ENCODE measurements at regions not wholly inside any gene's neighbourhood (a gene's known extent, or its start where the extent isn't known, plus 50 kb on each side); places are given as distances from the start of the nearest gene placed in this dataset.

- DNase-seq (ENCODE audit: low read depth) = no peak
These were observed 100.7 kb upstream of the MAP1LC3B2 start for GRCh38 chr12:116458492-116458891.

GRCh38 chr12:116459011-116459875 is 99.9 kb upstream of the MAP1LC3B2 start:
- no peak for DNase-seq (ENCODE audit: low read depth)

GRCh38 chr12:116459916-116460663 is 99.1 kb upstream of the MAP1LC3B2 start:
- no peak for DNase-seq (ENCODE audit: low read depth)

DNA sequence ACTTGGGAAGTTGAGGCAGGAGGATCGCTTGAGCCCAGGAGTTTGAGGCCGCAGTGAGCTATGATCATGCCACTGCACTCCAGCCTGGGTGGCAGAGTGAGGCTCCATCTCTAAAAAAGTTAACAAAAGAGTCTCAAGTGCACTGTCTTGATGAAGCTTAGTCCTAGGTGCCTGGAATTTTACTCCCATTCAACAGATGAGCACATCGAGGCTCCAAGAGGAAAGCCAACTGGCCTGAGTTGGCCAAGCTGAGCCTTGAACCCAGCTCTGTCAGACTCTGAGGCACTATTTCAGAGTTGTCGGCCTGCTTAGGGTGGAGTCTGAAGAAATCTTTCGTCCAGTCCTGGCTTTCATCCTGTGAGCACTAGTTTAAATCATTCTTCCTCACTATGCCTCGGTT is 98.1 kb upstream of the MAP1LC3B2 start:
- no peak for DNase-seq (ENCODE audit: low read depth)

- DNase-seq (ENCODE audit: low read depth) = no peak
These were observed 95.8 kb upstream of the MAP1LC3B2 start for GRCh38 chr12:116463366-116463765.

DNA sequence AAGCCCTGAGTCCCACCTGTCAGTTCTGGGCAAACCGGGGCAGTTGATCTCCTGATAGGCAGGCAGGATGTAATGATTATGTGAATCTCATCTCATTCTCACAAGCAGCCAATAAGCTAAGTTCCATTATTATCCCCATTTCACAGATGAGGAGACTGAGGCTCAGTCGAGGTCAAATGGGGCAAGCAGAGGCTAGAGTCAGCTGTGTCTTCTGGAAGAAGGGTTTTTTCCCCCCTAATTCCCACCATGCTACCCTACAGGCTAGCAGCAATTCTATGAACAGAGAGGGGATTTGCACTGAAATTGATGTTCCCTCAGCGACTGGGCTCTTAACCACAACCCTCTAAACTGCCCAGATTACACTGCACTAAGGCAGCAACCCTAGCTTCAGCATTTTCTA is 93.8 kb upstream of the MAP1LC3B2 start:
- DNase-seq (ENCODE audit: low read depth) = no peak

DNA sequence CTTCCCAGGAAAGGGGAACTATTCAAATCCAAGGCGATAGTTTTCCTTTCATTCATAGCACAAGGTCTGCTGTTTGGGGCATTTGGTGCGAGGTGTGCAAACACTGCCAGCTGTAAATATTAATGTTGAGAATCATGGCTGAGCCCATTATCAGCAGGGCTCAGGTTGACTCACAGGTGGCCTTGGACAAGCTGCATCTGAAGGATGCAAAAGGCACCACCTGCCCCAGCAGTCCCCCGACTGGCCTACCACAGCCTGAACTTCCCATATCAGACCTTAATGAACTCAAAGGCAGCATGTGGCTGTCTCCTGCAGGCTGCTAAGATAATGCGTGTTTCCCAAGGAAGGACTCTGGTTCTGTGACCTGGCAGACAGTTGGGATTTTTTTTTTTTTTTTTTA is 93.3 kb upstream of the MAP1LC3B2 start:
- DNase-seq (ENCODE audit: low read depth) = no peak

GRCh38 chr12:116466536-116466935 is 92.6 kb upstream of the MAP1LC3B2 start:
- no peak for DNase-seq (ENCODE audit: low read depth)

DNA sequence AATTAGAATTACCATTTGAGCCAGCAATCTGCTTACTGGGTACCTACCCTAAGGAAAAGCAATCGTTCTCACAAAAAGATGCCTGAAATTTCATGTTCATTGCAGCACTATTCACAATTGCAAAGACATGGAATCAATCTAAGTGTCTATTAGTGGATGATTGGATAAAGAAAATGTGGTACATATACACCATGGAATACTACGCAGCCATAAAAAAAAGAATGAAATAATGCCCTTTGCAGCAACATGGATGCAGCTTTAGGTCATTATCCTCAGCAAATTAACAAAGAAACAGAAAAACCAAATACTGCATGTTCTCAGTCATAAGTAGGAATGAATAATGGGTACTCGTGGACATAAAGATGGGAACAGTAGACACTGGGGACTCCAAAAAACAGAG is 89.8 kb upstream of the MAP1LC3B2 start:
- DNase-seq (ENCODE audit: low read depth) = no peak

GRCh38 chr12:116471544-116471943 is 87.6 kb upstream of the MAP1LC3B2 start:
- DNase-seq (ENCODE audit: low read depth) = no peak

DNA sequence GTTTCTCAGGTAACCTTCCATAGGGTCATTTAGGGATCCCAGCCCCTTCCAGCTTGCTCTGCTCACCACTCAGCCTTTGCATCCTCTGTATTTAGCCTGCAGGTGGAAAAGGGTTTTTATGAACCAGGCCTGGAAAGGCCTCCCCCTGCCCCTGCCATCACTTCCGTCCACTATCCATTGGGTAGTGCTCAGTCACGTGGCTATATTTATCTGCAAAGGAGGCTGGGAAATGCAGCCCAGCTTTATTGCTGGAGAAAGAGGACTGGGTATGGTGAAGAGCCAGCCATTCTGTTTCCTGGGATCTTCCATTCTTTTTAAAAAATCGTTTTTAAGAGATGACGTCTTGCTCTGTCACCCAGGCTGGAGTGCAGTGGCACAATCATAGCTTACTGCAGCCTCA is 87.0 kb upstream of the MAP1LC3B2 start:
- DNase-seq (ENCODE audit: low read depth) = no peak

DNA sequence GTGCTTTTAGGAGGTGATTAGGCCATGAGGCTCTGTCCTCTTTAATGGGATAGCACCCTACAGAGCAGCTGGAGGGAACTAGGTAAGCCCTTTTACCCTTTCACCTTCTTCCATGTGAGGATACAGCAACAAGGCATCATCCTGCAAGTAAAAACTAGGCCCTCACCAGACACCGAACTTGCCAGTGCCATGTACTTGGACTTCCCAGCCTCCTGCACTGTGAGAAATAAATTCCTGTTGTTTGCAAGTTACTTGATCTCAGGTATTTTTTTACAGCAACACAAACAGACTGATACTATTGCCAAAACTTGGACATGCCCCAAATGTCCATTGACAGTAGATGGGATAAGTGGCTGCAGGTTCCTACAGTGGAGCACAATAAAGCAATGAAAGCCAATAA is 85.8 kb upstream of the MAP1LC3B2 start:
- DNase-seq (ENCODE audit: low read depth) = no peak

GRCh38 chr12:116474331-116474730 is 84.8 kb upstream of the MAP1LC3B2 start:
- no peak for DNase-seq (ENCODE audit: low read depth)

- DNase-seq (ENCODE audit: low read depth) = no peak
These were observed 84.3 kb upstream of the MAP1LC3B2 start for GRCh38 chr12:116474899-116475298.

DNA sequence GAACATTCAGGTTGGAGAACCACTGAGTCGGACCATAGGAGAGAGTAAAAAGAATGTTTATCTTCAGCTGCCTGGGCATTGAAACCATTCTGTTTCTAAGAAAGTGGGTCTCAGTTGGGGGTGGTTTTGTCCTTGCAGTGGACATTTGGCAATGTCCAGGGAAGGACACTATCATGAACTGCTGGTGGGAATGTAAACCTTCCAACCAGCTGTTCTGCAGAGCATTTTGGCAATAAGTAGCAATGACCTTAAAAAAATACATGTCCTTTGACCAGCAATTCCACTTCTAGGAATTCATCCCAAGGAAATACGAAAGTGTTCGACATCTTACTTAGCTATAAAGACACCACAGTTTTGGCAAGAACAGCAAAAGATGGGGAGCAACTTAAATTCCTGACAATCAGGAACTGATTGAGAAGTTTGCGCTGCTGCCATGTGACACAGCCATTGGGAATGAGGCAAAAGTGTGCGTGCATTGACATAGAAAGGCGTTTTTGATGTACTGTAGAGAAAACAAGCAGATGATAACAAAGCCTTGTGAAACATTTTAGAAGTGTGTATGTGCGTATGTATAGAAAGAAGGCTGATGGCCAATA is 82.9 kb upstream of the MAP1LC3B2 start:
- no peak for DNase-seq (ENCODE audit: low read depth)

GRCh38 chr12:116478243-116478773 is 80.9 kb upstream of the MAP1LC3B2 start:
- no peak for DNase-seq (ENCODE audit: low read depth)

DNA sequence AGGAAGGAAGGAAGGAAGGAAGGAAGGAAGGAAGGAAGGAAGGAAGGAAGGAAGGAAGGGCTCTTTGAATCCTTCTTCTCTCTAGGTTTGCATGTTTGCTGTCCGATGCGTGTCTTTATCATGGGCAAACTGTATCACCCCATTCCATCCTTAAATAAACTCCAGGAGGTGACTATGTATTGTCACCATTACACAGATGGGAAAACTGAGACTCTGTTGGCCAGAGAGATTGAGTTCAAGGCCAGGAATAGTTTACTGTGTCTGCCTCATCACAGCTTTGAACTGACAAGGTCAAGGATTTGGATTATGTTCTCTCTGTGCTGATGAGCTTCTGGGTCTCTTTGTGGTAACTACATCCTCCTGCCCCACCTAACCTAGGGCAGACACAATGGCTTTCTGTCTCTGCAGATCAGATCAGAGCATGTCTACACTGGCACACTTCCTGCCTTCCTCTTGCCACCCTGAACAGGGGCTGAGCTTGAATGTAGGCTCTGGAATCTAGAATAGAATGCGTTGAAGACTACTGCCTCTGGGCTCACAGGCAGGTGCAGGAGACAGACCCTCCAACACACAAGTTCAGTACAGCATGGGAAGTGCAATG is 78.9 kb upstream of the MAP1LC3B2 start:
- DNase-seq (ENCODE audit: low read depth) = no peak

- no peak for DNase-seq (ENCODE audit: low read depth)
These were observed 77.5 kb upstream of the MAP1LC3B2 start for GRCh38 chr12:116481726-116482125.

- DNase-seq (ENCODE audit: low read depth) = no peak
These were observed 77.0 kb upstream of the MAP1LC3B2 start for GRCh38 chr12:116482179-116482578.

GRCh38 chr12:116482859-116483258 is 76.3 kb upstream of the MAP1LC3B2 start:
- DNase-seq (ENCODE audit: low read depth) = no peak

DNA sequence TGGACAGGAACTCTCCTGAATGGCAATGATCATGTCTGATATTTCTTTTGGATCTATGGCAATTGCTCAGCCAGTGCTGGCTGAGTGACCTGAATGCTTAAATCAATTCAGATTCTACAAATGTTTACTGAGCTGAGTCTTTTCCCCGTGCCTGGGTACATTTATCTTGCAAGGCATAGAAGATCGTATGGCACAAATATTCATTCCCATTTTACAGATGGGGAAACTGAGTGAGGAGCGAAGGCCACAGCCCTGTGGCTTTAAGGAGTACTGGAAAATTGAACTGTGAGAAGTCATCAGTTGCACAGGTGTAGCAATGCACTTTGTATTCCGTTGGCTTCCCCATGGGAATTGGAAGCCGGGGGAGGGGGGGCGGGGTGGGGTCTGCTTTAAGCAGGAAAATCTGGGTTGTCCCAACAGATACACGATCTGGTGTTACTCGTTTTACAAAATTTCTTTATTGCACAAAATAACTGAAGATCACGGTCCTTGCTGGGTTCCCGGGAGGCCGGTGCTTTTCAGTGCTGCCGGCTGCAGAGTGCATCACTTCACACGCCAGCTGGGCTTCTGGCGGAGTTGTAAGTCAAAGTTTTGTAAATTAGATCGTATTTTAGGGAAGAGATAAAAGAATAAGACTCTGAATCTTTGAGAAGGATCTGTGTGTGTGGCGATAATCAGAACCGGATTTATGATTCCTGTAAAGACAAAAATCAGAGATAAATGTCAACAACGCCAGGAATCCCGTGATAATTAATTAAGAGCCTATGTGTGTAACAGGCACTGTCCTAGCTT is 75.0 kb upstream of the MAP1LC3B2 start:
- DNase-seq (ENCODE audit: low read depth) = no peak

- DNase-seq (ENCODE audit: low read depth) = no peak
These were observed 74.4 kb upstream of the MAP1LC3B2 start for GRCh38 chr12:116484807-116485206.

Data from stimulated activated CD8-positive, alpha-beta memory T cell treated with anti-CD3 and anti-CD28 coated beads, Interleukin-12 subunit alpha, Interleukin-12 subunit beta, amount 100 ng/mL, for 1 hour (primary cell).